IMR-90 (cell line): ENCODE measurements at regions not wholly inside any gene's neighbourhood (a gene's known extent, or its start where the extent isn't known, plus 50 kb on each side); places are given as distances from the start of the nearest gene placed in this dataset.

Source experiments
- ATAC-seq: fragments of 200-7000 bp; cut with Tn5 transposase; 2 replicates; pipeline ENCODE4 v1.9.1; 2020; ENCODE audit warnings: low read depth, mild to moderate bottlenecking, moderate library complexity
- BruUV-seq: library from RNA; stranded (reverse); fragments of 400-500 nt; replicated peaks from 2 replicates; lab custom pipeline; 2021; lab: Mats Ljungman, UMichigan
- CTCF ChIA-PET: fragments of 300-600 bp; formaldehyde crosslinking; extraction: SDS; loops from one replicate; lab custom pipeline; 2021; ENCODE audit warnings: antibody characterized with exemption; lab: Yijun Ruan, JAX
- POLR2A ChIA-PET: fragments of 300-600 bp; sonication (Branson Sonifier 250); formaldehyde crosslinking; loops from one replicate; lab custom pipeline; 2022; ENCODE audit warnings: antibody characterized with exemption; ENCODE audit not compliant: unreplicated experiment; lab: Charles Lee
- DNase-seq: peaks from one replicate; pipeline ENCODE4 v3.0.0; 2013
- H2AFZ ChIP-seq: replicated peaks from 2 replicates; pipeline ENCODE3; 2013; ENCODE audit warnings: low read length, mild to moderate bottlenecking; ENCODE audit not compliant: poor library complexity
- H2AK5ac ChIP-seq: 2 replicates; pipeline ENCODE4 v1.6.1; 2013; ENCODE audit warnings: low read depth, low read length, inconsistent platforms
- H2AK9ac ChIP-seq: replicated peaks from 2 replicates; pipeline ENCODE3; 2013; ENCODE audit warnings: mild to moderate bottlenecking, low read depth, low read length, moderate library complexity; ENCODE audit not compliant: poor library complexity
- H2BK120ac ChIP-seq: 2 replicates; pipeline ENCODE4 v1.6.1; 2013; ENCODE audit warnings: low read depth, low read length, inconsistent platforms
- H2BK15ac ChIP-seq: 3 replicates; pipeline ENCODE4 v1.6.1; 2013; ENCODE audit warnings: low read depth, low read length, inconsistent platforms
- H2BK20ac ChIP-seq: 2 replicates; pipeline ENCODE4 v1.6.1; 2013; ENCODE audit warnings: low read depth, mild to moderate bottlenecking, inconsistent platforms, low read length, moderate library complexity
- H2BK5ac ChIP-seq: 2 replicates; pipeline ENCODE4 v1.6.1; 2013; ENCODE audit warnings: mild to moderate bottlenecking, low read depth, low read length, inconsistent platforms; ENCODE audit not compliant: poor library complexity, severe bottlenecking
- H3K14ac ChIP-seq: replicated peaks from 2 replicates; pipeline ENCODE4 v1.6.1; 2013; ENCODE audit warnings: low read depth, low read length, inconsistent platforms
- H3K18ac ChIP-seq: 2 replicates; pipeline ENCODE4 v1.6.1; 2013; ENCODE audit warnings: low read depth, low read length, control low read depth
- H3K23ac ChIP-seq: 2 replicates; pipeline ENCODE4 v1.6.1; 2013; ENCODE audit warnings: low read depth, low read length, inconsistent platforms
- H3K27ac ChIP-seq: 2 replicates; pipeline ENCODE4 v1.5.1; 2013; ENCODE audit warnings: mild to moderate bottlenecking, control low read depth, low read length; ENCODE audit not compliant: insufficient read depth
- H3K27me3 ChIP-seq: 2 replicates; pipeline ENCODE4 v1.6.1; 2013; ENCODE audit warnings: low read length; ENCODE audit not compliant: control insufficient read depth, insufficient read depth
- H3K36me3 ChIP-seq: 2 replicates; pipeline ENCODE4 v1.6.1; 2013; ENCODE audit warnings: low read length, mixed read lengths; ENCODE audit not compliant: control insufficient read depth, insufficient read depth
- H3K4ac ChIP-seq: 2 replicates; pipeline ENCODE4 v1.6.1; 2013; ENCODE audit warnings: low read depth, low read length, inconsistent platforms
- H3K4me1 ChIP-seq: 2 replicates; pipeline ENCODE4 v1.6.1; 2013; ENCODE audit warnings: low read length, mixed read lengths; ENCODE audit not compliant: control insufficient read depth, insufficient read depth
- H3K4me2 ChIP-seq: 2 replicates; pipeline ENCODE4 v1.6.1; 2013; ENCODE audit warnings: low read depth, mild to moderate bottlenecking, control low read depth, low read length, moderate library complexity
- H3K4me3 ChIP-seq: 2 replicates; pipeline ENCODE4 v1.5.1; 2013; ENCODE audit warnings: low read depth, mild to moderate bottlenecking, control low read depth, low read length, moderate library complexity; ENCODE audit not compliant: insufficient read depth
- H3K56ac ChIP-seq: 2 replicates; pipeline ENCODE4 v1.6.1; 2013; ENCODE audit warnings: low read length, inconsistent platforms; ENCODE audit not compliant: insufficient read depth; ENCODE audit errors: extremely low read depth
- H3K79me1 ChIP-seq, 2 experiments: 2 replicates each; pipeline ENCODE4 v1.6.1; 2013; ENCODE audit warnings: low read length in 2 of 2, inconsistent platforms in 1 of 2, low read depth in 1 of 2
- H3K9ac ChIP-seq: 2 replicates; pipeline ENCODE4 v1.6.1; 2013; ENCODE audit warnings: low read depth, low read length, control low read depth
- H3K9me1 ChIP-seq: 2 replicates; pipeline ENCODE4 v1.6.1; 2013; ENCODE audit warnings: low read length, inconsistent platforms; ENCODE audit not compliant: insufficient read depth
- H3K9me3 ChIP-seq: 2 replicates; pipeline ENCODE4 v1.6.1; 2013; ENCODE audit warnings: low read length; ENCODE audit not compliant: control insufficient read depth, insufficient read depth
- H4K20me1 ChIP-seq: 2 replicates; pipeline ENCODE4 v1.6.1; 2013; ENCODE audit warnings: low read length, inconsistent platforms; ENCODE audit not compliant: insufficient read depth
- H4K5ac ChIP-seq: 2 replicates; pipeline ENCODE4 v1.6.1; 2013; ENCODE audit warnings: mild to moderate bottlenecking, low read depth, low read length, control low read depth
- H4K8ac ChIP-seq, 2 experiments: 2 replicates each; pipeline ENCODE4 v1.6.1; 2013; ENCODE audit warnings: low read depth in 2 of 2, low read length in 2 of 2, control low read depth in 1 of 2, inconsistent platforms in 1 of 2
- H4K91ac ChIP-seq: 2 replicates; pipeline ENCODE4 v1.6.1; 2013; ENCODE audit warnings: low read depth, low read length, inconsistent platforms; ENCODE audit not compliant: insufficient read depth
- CTCF ChIP-seq: conservative IDR thresholded peaks from 2 replicates; pipeline ENCODE4 v1.5.1; 2012; ENCODE audit warnings: mild to moderate bottlenecking, low read depth, low read length, improper control_type of control experiment
- MAZ ChIP-seq: IDR thresholded peaks from 2 replicates; pipeline ENCODE4 v1.6.1; 2012; ENCODE audit warnings: low read depth, mild to moderate bottlenecking, low read length, improper control_type of control experiment, moderate library complexity, borderline replicate concordance
- MXI1 ChIP-seq: IDR thresholded peaks from 2 replicates; pipeline ENCODE4 v1.6.1; 2012; ENCODE audit warnings: low read depth, mild to moderate bottlenecking, low read length, moderate library complexity, borderline replicate concordance
- POLR2A ChIP-seq: IDR thresholded peaks from 2 replicates; pipeline ENCODE4 v1.6.1; 2012; ENCODE audit warnings: mild to moderate bottlenecking, low read depth, low read length
- WGBS, 2 experiments: methylation state at CpG; one replicate each; pipeline versions ENCODE4 v1.1.5 to v1.1.7; 2013; ENCODE audit warnings: missing lambda C conversion rate in 2 of 2; ENCODE audit not compliant: insufficient read length in 1 of 2; ENCODE audit errors: extremely low coverage in 2 of 2; 5-methylcytosine and 5-hydroxymethylcytosine counted together
- dilution Hi-C: fragments of 300-500 bp; cut with HindIII; formaldehyde crosslinking; loops from one replicate; pipeline ENCODE4 v1.14.3; 2018; ENCODE audit warnings: low sequenced_read_pairs; ENCODE audit not compliant: unreplicated experiment
- in situ Hi-C: fragments of 300-500 bp; cut with MboI; formaldehyde crosslinking; loops from 3 replicates; pipeline ENCODE4 v1.14.3; 2019; ENCODE audit warnings: low sequenced_read_pairs, inconsistent platforms, mixed read lengths
- intact Hi-C: fragments of 100-400 bp; cut with micrococcal nuclease; formaldehyde crosslinking; loops from 2 replicates; pipeline ENCODE4 v1.10.0; 2022

- TF ChIP-seq MXI1 (no peak), MAZ (no peak), CTCF (no peak), POLR2A (no peak)
- no peak for ATAC-seq
- Histone ChIP-seq H3K9me1 (no peaks in the 10 kb centered on the region), H3K79me1 (no peaks in the 10 kb centered on the region), H3K36me3 (no peaks in the 10 kb centered on the region), H3K9me3 (peaks cover 7% of the 10 kb centered on the region), H3K23ac (no peak overlapping the region), H2AK9ac (no peak overlapping the region), H3K4me1 (no peaks in the 10 kb centered on the region), H4K20me1 (no peaks in the 10 kb centered on the region), H2BK120ac (no peak overlapping the region), H3K9ac (no peak overlapping the region), H2AK5ac (no peak overlapping the region), H3K27me3 (no peaks in the 10 kb centered on the region), H3K14ac (no peak overlapping the region), H2BK20ac (no peak overlapping the region), H4K5ac (no peak overlapping the region), H2BK5ac (no peak overlapping the region), H2BK15ac (no peak overlapping the region), H3K56ac (no peak overlapping the region), H4K91ac (no peak overlapping the region), H3K4me2 (no peak overlapping the region), H3K18ac (no peak overlapping the region), H3K4me3 (no peak overlapping the region), H3K4ac (no peak overlapping the region), H4K8ac (no peak overlapping the region), H3K27ac (no peak overlapping the region), H2AFZ (no peak overlapping the region)
- in situ Hi-C loops (no loop called here), intact Hi-C loops (no loop called here), dilution Hi-C loops (no loop called here)
- 56% methylated on average over 3 of the region's 14 CpGs; no CpG with 5 or more reads in 1 of the 2 experiments for WGBS, 2 experiments
- CTCF ChIA-PET: no interaction called here
- no peak for DNase-seq
- POLR2A ChIA-PET: no interaction called here
- BruUV-seq: no TSS peak
These were observed 69.5 kb upstream of the HDAC4 start for GRCh38 chr2:239470151-239470900.
